HCT116 (cell line): ENCODE measurements at regions not wholly inside any gene's neighbourhood (a gene's known extent, or its start where the extent isn't known, plus 50 kb on each side); places are given as distances from the start of the nearest gene placed in this dataset.

Experiments used
- ATAC-seq: fragments of 200-7000 bp; cut with Tn5 transposase; 2 replicates; pipeline ENCODE4 v1.9.1; 2020; ENCODE audit warnings: mild to moderate bottlenecking, moderate library complexity
- BruUV-seq: library from RNA; stranded (reverse); fragments of 400-500 nt; replicated peaks from 2 replicates; lab custom pipeline; 2021; lab: Mats Ljungman, UMichigan
- CTCF ChIA-PET: fragments of 300-600 bp; sonication (Branson Sonifier 250); formaldehyde crosslinking; loops from one replicate; lab custom pipeline; 2021; ENCODE audit warnings: antibody characterized with exemption; lab: Charles Lee
- POLR2A ChIA-PET: fragments of 300-600, 350-600 bp; sonication (Branson Sonifier 250); formaldehyde crosslinking; loops from one replicate; lab custom pipeline; 2021; ENCODE audit warnings: antibody characterized with exemption; lab: Charles Lee
- RAD21 ChIA-PET, 2 experiments: fragments of 300-600 bp; sonication (Branson Sonifier 250); formaldehyde crosslinking; loops; one replicate each; lab custom pipeline; 2023; ENCODE audit warnings: low total read pairs in 2 of 2; ENCODE audit not compliant: uncharacterized antibody in 2 of 2, unreplicated experiment in 2 of 2, low non-redundant PET in 1 of 2; lab: Charles Lee
- DNase-seq: peaks from one replicate; pipeline ENCODE4 v3.0.0-alpha.2; 2010; ENCODE audit warnings: low read depth, low spot score
- H2AFZ ChIP-seq: fragments of 200-600 bp; shearing (Covaris generic), sonication (generic); 2 replicates; pipeline ENCODE4 v1.6.1; 2017; ENCODE audit warnings: low read depth, mixed run types, mixed read lengths, antibody characterized with exemption, low read length; ENCODE audit not compliant: poor library complexity, severe bottlenecking
- H3K27ac ChIP-seq: 2 replicates; pipeline ENCODE4 v1.5.1; 2012; ENCODE audit warnings: low read depth, low read length
- H3K27me3 ChIP-seq: fragments of 200-600 bp; sonication (generic); 2 replicates; pipeline ENCODE4 v1.6.1; 2016; ENCODE audit warnings: mixed run types, low read length, mixed read lengths; ENCODE audit not compliant: insufficient read depth
- H3K36me3 ChIP-seq, 2 experiments: fragments of 200-500 bp in 1 of 2; fragments of 200-600 bp in 1 of 2; sonication (Bioruptor generic) in 1 of 2; sonication (generic) in 1 of 2; 2 replicates each; pipeline versions ENCODE4 v1.5.1 to v1.6.1; 2014 to 2016; ENCODE audit warnings: low read length in 2 of 2, inconsistent platforms in 1 of 2, mixed read lengths in 1 of 2, mixed run types in 1 of 2; ENCODE audit not compliant: insufficient read depth in 2 of 2, control insufficient read depth in 1 of 2
- H3K4me1 ChIP-seq, 2 experiments: fragments of 200-600 bp in 1 of 2; sonication (generic) in 1 of 2; 2 replicates each; pipeline versions ENCODE4 v1.5.1 to v1.6.1; 2012 to 2017; ENCODE audit warnings: low read length in 2 of 2, inconsistent platforms in 1 of 2, mild to moderate bottlenecking in 1 of 2, mixed read lengths in 1 of 2, mixed run types in 1 of 2, moderate library complexity in 1 of 2; ENCODE audit not compliant: insufficient read depth in 2 of 2, control insufficient read depth in 1 of 2
- H3K4me2 ChIP-seq: fragments of 200-600 bp; sonication (generic); 2 replicates; pipeline ENCODE4 v1.6.1; 2017; ENCODE audit warnings: mixed run types, low read length, mixed read lengths
- H3K4me3 ChIP-seq, 2 experiments: fragments of 200-600 bp in 1 of 2; sonication (generic) in 1 of 2; replicated peaks in 1 of 2; 2 replicates each; pipeline ENCODE4 v1.5.1; 2011 to 2016; ENCODE audit warnings: low read length in 2 of 2, control low read depth in 1 of 2, low read depth in 1 of 2, mild to moderate bottlenecking in 1 of 2, mixed read lengths in 1 of 2, mixed run types in 1 of 2
- H3K79me2 ChIP-seq: fragments of 200-600 bp; sonication (generic); 2 replicates; pipeline ENCODE4 v1.6.1; 2017; ENCODE audit warnings: mild to moderate bottlenecking, mixed run types, low read length, moderate library complexity, mixed read lengths; ENCODE audit not compliant: insufficient read depth
- H3K9ac ChIP-seq: fragments of 200-600 bp; sonication (generic); 2 replicates; pipeline ENCODE4 v1.6.1; 2016; ENCODE audit warnings: low read length, mixed read lengths
- H3K9me2 ChIP-seq: fragments of 200-600 bp; sonication (generic), shearing (Covaris generic); 2 replicates; pipeline ENCODE4 v1.6.1; 2017; ENCODE audit warnings: mixed run types, mild to moderate bottlenecking, moderate library complexity; ENCODE audit not compliant: insufficient read depth
- H3K9me3 ChIP-seq, 2 experiments: fragments of 200-500 bp in 1 of 2; fragments of 200-600 bp in 1 of 2; sonication (Bioruptor generic) in 1 of 2; sonication (generic) in 1 of 2; 2 replicates each; pipeline ENCODE4 v1.6.1; 2014 to 2017; ENCODE audit warnings: low read length in 2 of 2, mixed read lengths in 2 of 2, inconsistent platforms in 1 of 2, low read depth in 1 of 2, mild to moderate bottlenecking in 1 of 2, mixed run types in 1 of 2, moderate library complexity in 1 of 2; ENCODE audit not compliant: control insufficient read depth in 1 of 2, insufficient read depth in 1 of 2
- H4K20me1 ChIP-seq: fragments of 200-600 bp; sonication (generic), shearing (Covaris generic); 2 replicates; pipeline ENCODE4 v1.6.1; 2017; ENCODE audit warnings: mixed run types, mild to moderate bottlenecking, moderate library complexity; ENCODE audit not compliant: insufficient read depth
- CBX3 ChIP-seq: IDR thresholded peaks from 2 replicates; pipeline ENCODE4 v1.6.1; 2012; ENCODE audit warnings: low read depth
- CEBPB ChIP-seq: IDR thresholded peaks from 2 replicates; pipeline ENCODE4 v1.6.1; 2012; ENCODE audit warnings: low read depth
- EGR1 ChIP-seq: IDR thresholded peaks from 2 replicates; pipeline ENCODE4 v1.6.1; 2012; ENCODE audit warnings: low read depth
- EZH2 ChIP-seq: fragments of 200-600 bp; sonication (generic); IDR thresholded peaks from 2 replicates; pipeline ENCODE4 v1.6.1; 2017; ENCODE audit warnings: antibody characterized with exemption, mixed run types
- EZH2phosphoT487 ChIP-seq: fragments of 200-600 bp; IDR thresholded peaks from 2 replicates; pipeline ENCODE4 v1.6.1; 2018; ENCODE audit warnings: antibody characterized with exemption, borderline replicate concordance
- FOSL1 ChIP-seq: IDR thresholded peaks from 2 replicates; pipeline ENCODE4 v1.6.1; 2012; ENCODE audit warnings: low read depth
- JUND ChIP-seq: IDR thresholded peaks from 2 replicates; pipeline ENCODE4 v1.6.1; 2012
- POLR2AphosphoS5 ChIP-seq: IDR thresholded peaks from 2 replicates; pipeline ENCODE4 v1.6.1; 2011; ENCODE audit warnings: mild to moderate bottlenecking, low read depth, low read length, moderate library complexity
- RAD21 ChIP-seq: IDR thresholded peaks from 2 replicates; pipeline ENCODE4 v1.6.1; 2012; ENCODE audit warnings: low read depth, mild to moderate bottlenecking
- SIN3A ChIP-seq: IDR thresholded peaks from 2 replicates; pipeline ENCODE4 v1.6.1; 2012; ENCODE audit warnings: low read depth
- SP1 ChIP-seq: IDR thresholded peaks from 2 replicates; pipeline ENCODE4 v1.6.1; 2012; ENCODE audit warnings: low read depth
- SRF ChIP-seq: IDR thresholded peaks from 2 replicates; pipeline ENCODE4 v1.6.1; 2012; ENCODE audit warnings: low read depth
- TCF7L2 ChIP-seq: IDR thresholded peaks from 2 replicates; pipeline ENCODE4 v1.7.0; 2011; ENCODE audit warnings: borderline replicate concordance, inconsistent platforms; ENCODE audit not compliant: insufficient read depth, insufficient read length; ENCODE audit errors: extremely low read depth
- YY1 ChIP-seq: IDR thresholded peaks from 2 replicates; pipeline ENCODE4 v1.6.1; 2011; ENCODE audit warnings: low read length, low read depth, moderate library complexity, mild to moderate bottlenecking; ENCODE audit not compliant: insufficient replicate concordance; ENCODE audit errors: extremely low read depth
- ZNF274 ChIP-seq: fragments of 200-500 bp; sonication (Bioruptor generic); IDR thresholded peaks from 2 replicates; pipeline ENCODE4 v1.6.1; 2014; ENCODE audit warnings: mild to moderate bottlenecking, low read depth, low read length, inconsistent platforms
- intact Hi-C: fragments of 100-400 bp; cut with micrococcal nuclease; formaldehyde crosslinking; loops from 2 replicates; pipeline ENCODE4 v1.10.0; 2022
- TF ChIP-seq, protein P1 (sequence below): IDR thresholded peaks from 2 replicates; pipeline ENCODE4 v1.6.1; 2012
- TF ChIP-seq, protein P2 (sequence below): IDR thresholded peaks from 2 replicates; pipeline ENCODE4 v1.6.1; 2012; ENCODE audit warnings: low read depth
- TF ChIP-seq, protein P3 (sequence below): IDR thresholded peaks from 2 replicates; pipeline ENCODE4 v1.6.1; 2012

DNA sequence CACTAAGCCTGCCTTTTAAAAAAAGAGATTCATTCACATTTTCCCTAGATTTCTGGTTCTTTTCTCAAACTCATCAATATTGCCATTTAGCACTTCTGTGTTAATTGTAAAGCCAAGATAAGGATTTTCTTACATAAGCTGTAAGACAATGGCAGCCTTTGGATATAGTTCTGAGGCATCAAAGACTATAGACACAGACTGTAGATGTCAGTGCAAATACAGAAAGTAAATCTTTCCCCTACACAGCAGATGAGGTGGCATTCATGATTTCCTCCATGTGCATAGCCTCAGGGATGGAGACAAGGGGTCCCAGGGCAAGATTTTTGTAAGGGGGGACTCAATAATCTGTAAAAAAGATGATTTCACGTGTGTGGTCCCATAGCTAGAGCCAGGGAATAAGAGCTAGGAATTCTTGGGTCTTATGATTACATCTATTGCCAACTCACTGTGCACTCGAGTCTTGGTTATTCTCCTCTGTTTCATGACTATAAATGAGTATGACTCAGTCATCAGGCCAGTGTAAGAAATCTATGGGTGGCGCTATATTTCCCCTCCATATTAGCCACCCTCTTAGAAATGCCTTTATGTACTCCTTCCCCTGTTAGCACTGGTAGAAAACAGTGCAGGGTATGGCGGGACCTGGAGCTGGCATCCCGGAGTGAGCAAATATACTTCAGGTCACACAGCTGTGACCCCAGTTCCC lies 207.5 kb downstream of the EXOC5 start:
- BruUV-seq, result no TSS peak
- peaks cover 10 to 14% of the 10 kb centered on the region in 2 experiments for H3K4me1 ChIP-seq
- H3K36me3 ChIP-seq, result no peaks in the 10 kb centered on the region
- H3K27ac ChIP-seq, result no peak overlapping the region
- POLR2A ChIA-PET, result no interaction called here
- H3K9me3 ChIP-seq, result no peaks in the 10 kb centered on the region
- H3K27me3 ChIP-seq, result no peaks in the 10 kb centered on the region
- H3K4me2 ChIP-seq, result no peak overlapping the region
- no peak overlapping the region for H2AFZ ChIP-seq
- DNase-seq, result no peak
- H3K4me3 ChIP-seq, result no peak overlapping the region
- CTCF ChIA-PET, result no interaction called here
- no peak for ATAC-seq
- no peak overlapping the region for H3K9ac ChIP-seq
- no peaks in the 10 kb centered on the region for H3K9me2 ChIP-seq
- TF ChIP-seq POLR2AphosphoS5, result no peak
- no peak for TF ChIP-seq JUND
- no peak for TF ChIP-seq TCF7L2
- TF ChIP-seq RAD21, result no peak
- TF ChIP-seq, protein P1, sequence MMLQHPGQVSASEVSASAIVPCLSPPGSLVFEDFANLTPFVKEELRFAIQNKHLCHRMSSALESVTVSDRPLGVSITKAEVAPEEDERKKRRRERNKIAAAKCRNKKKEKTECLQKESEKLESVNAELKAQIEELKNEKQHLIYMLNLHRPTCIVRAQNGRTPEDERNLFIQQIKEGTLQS, result no peak
- TF ChIP-seq SIN3A, result no peak
- TF ChIP-seq CBX3, result no peak
- TF ChIP-seq, protein P2, sequence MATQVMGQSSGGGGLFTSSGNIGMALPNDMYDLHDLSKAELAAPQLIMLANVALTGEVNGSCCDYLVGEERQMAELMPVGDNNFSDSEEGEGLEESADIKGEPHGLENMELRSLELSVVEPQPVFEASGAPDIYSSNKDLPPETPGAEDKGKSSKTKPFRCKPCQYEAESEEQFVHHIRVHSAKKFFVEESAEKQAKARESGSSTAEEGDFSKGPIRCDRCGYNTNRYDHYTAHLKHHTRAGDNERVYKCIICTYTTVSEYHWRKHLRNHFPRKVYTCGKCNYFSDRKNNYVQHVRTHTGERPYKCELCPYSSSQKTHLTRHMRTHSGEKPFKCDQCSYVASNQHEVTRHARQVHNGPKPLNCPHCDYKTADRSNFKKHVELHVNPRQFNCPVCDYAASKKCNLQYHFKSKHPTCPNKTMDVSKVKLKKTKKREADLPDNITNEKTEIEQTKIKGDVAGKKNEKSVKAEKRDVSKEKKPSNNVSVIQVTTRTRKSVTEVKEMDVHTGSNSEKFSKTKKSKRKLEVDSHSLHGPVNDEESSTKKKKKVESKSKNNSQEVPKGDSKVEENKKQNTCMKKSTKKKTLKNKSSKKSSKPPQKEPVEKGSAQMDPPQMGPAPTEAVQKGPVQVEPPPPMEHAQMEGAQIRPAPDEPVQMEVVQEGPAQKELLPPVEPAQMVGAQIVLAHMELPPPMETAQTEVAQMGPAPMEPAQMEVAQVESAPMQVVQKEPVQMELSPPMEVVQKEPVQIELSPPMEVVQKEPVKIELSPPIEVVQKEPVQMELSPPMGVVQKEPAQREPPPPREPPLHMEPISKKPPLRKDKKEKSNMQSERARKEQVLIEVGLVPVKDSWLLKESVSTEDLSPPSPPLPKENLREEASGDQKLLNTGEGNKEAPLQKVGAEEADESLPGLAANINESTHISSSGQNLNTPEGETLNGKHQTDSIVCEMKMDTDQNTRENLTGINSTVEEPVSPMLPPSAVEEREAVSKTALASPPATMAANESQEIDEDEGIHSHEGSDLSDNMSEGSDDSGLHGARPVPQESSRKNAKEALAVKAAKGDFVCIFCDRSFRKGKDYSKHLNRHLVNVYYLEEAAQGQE, result no peak
- TF ChIP-seq EZH2phosphoT487, result no peak
- TF ChIP-seq FOSL1, result no peak
- TF ChIP-seq YY1, result no peak
- no peak for TF ChIP-seq EGR1
- TF ChIP-seq SP1, result no peak
- TF ChIP-seq CEBPB, result no peak
- no peak for TF ChIP-seq ZNF274
- TF ChIP-seq, protein P3, sequence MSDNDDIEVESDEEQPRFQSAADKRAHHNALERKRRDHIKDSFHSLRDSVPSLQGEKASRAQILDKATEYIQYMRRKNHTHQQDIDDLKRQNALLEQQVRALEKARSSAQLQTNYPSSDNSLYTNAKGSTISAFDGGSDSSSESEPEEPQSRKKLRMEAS, result no peak
- TF ChIP-seq SRF, result no peak
- no peak for TF ChIP-seq EZH2
- TF ChIP-seq, all 23 proteins: peak for 0
- RAD21 ChIA-PET, result no interaction called here
- no peaks in the 10 kb centered on the region for H3K79me2 ChIP-seq
- no peaks in the 10 kb centered on the region for H4K20me1 ChIP-seq
- intact Hi-C loops, result loop anchor here (5.0 kb wide), 1 partner anchor 569 kb away; no protein-coding TSS in a partner anchor
